Lower lobe of right lung (tissue), 2 donors: ENCODE measurements at regions not wholly inside any gene's neighbourhood (a gene's known extent, or its start where the extent isn't known, plus 50 kb on each side); places are given as distances from the start of the nearest gene placed in this dataset.

Source experiments
- ATAC-seq, 2 donors: fragments of 200-7000 bp; cut with Tn5 transposase; one replicate each; pipeline ENCODE4 v1.9.1; 2020 to 2022; ENCODE audit warnings: mild to moderate bottlenecking in 2 of 2, moderate library complexity in 2 of 2
- DNase-seq: peaks from one replicate; pipeline ENCODE4 v3.0.0-alpha.2; 2020
- H3K27ac ChIP-seq: fragments of 200-600 bp; one replicate; pipeline ENCODE4 v1.8.0; 2022
- H3K27me3 ChIP-seq: fragments of 200-600 bp; one replicate; pipeline ENCODE4 v1.8.0; 2022; ENCODE audit warnings: low read depth
- H3K36me3 ChIP-seq: fragments of 200-600 bp; one replicate; pipeline ENCODE4 v1.8.0; 2022; ENCODE audit warnings: mild to moderate bottlenecking
- H3K4me1 ChIP-seq: fragments of 200-600 bp; one replicate; pipeline ENCODE4 v1.8.0; 2022
- H3K4me3 ChIP-seq: fragments of 200-600 bp; one replicate; pipeline ENCODE4 v1.8.0; 2022; ENCODE audit warnings: mild to moderate bottlenecking
- H3K9me3 ChIP-seq: fragments of 200-600 bp; one replicate; pipeline ENCODE4 v1.8.0; 2022
- intact Hi-C: fragments of 100-400 bp; cut with DNase I; formaldehyde crosslinking; loops from one replicate; pipeline ENCODE4 v1.11.0; 2022
- TF ChIP-seq, protein P1 (sequence below): fragments of 200-600 bp; IDR thresholded peaks from one replicate; pipeline ENCODE4 v1.8.0; 2022; ENCODE audit warnings: antibody characterized with exemption, mild to moderate bottlenecking
- donor health status: DM: no; HTN: yes; CAD: no; lungs with severe emphysema.

- TF ChIP-seq, protein P1, sequence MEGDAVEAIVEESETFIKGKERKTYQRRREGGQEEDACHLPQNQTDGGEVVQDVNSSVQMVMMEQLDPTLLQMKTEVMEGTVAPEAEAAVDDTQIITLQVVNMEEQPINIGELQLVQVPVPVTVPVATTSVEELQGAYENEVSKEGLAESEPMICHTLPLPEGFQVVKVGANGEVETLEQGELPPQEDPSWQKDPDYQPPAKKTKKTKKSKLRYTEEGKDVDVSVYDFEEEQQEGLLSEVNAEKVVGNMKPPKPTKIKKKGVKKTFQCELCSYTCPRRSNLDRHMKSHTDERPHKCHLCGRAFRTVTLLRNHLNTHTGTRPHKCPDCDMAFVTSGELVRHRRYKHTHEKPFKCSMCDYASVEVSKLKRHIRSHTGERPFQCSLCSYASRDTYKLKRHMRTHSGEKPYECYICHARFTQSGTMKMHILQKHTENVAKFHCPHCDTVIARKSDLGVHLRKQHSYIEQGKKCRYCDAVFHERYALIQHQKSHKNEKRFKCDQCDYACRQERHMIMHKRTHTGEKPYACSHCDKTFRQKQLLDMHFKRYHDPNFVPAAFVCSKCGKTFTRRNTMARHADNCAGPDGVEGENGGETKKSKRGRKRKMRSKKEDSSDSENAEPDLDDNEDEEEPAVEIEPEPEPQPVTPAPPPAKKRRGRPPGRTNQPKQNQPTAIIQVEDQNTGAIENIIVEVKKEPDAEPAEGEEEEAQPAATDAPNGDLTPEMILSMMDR, result no peak
- Histone ChIP-seq H3K36me3 (no peaks in the 10 kb centered on the region), H3K4me3 (no peak overlapping the region), H3K4me1 (no peaks in the 10 kb centered on the region), H3K27ac (no peak overlapping the region), H3K9me3 (no peaks in the 10 kb centered on the region), H3K27me3 (no peaks in the 10 kb centered on the region)
- ATAC-seq (peak in 1 of 2 donors; percentile 22), DNase-seq (no peak)
- intact Hi-C loops, result no loop called here
Measured at GRCh38 chr17:77295241-77295853, 154.6 kb downstream of the SEC14L1 start.

DNA sequence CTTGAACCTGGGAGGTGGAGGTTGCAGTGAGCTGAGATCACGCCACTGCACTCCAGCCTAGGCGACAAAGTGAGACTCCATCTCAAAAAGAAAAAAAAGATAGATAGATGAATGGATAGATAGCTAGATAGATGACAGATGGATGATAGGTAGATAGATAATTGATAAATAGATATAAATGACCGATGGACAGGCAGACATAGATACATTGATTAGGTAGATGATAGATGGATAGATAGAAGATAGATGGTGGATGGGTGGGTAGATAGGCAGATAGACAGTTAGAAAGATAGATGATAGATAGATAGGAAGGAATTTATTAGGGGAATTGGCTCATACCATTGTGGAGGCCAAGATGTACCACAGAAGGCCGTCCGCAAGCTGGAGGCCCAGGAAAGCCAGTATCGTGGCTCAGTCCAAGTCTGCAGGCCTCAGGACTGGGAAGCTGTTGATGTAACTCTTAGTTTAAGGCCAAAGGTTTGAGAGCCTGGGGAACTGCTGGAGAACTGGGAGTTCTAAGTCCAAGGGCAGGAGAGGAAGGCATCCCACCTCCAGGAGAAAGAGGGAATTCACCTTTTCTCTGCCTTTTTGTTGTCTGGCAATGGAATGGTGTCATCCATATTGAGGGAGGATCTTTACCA, 156.1 kb downstream of the SEC14L1 start:
- H3K36me3 ChIP-seq, result no peaks in the 10 kb centered on the region
- ATAC-seq, result no peak
- intact Hi-C loops, result no loop called here

DNA sequence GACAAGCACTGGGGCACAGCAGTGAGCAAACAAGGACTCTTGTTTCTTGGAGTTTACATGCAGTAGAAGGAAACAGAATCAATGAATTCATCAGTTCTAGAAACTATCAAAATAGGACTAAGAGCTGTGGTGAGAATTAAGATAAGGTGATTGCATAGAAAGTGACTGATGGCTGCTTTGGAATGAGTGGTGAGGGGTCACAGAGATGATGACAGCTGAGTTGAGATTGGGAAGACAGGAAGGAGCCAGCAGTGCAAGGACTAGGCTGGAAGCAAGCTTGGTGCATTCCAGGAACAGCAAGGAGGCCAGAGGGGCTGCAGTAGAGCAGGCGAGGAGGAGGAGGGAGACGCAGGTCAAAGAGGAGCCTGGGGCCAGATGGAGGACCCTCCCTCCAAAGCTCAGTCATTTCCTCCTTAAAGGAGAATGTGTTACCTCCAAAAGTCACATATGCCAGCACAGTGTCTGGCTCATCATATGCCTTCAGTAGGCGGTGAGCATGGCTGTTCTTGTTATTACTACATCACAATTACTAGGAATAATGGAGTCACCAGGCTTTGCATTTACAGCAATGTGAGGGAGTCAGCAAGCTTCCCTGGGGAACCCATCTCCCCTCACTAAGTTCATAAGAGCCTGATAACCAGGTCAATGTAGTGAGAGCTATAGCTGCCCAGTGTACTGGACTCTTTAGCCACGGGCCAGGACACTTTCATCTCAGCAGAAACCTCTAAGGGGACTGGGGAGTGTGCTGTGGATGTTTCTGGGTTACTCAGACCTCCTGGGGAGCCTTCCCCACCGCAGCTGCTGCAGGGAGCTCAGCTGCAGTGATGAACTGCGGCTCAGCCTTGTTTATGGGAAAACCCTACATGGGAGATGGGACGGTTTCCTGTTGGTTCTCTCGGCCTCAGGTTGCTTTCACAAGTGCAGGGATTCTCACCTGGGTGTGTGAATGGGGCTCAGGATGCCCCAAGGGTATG, 157.2 kb downstream of the SEC14L1 start:
- ATAC-seq (no peak), DNase-seq (no peak)
- no peak overlapping the region for H3K4me3 ChIP-seq
- H3K36me3 ChIP-seq, result no peaks in the 10 kb centered on the region
- TF ChIP-seq, protein P1, result no peak
- H3K27ac ChIP-seq, result no peak overlapping the region
- no peaks in the 10 kb centered on the region for H3K27me3 ChIP-seq
- no peaks in the 10 kb centered on the region for H3K9me3 ChIP-seq
- H3K4me1 ChIP-seq, result no peaks in the 10 kb centered on the region
- intact Hi-C loops, result no loop called here

More for the DNA sequence above, 156.1 kb downstream of the SEC14L1 start:
- Histone ChIP-seq H3K4me1 (no peaks in the 10 kb centered on the region), H3K4me3 (no peak overlapping the region), H3K27me3 (no peaks in the 10 kb centered on the region), H3K9me3 (no peaks in the 10 kb centered on the region), H3K27ac (no peak overlapping the region)
- TF ChIP-seq, protein P1, result no peak
- no peak for DNase-seq

DNA sequence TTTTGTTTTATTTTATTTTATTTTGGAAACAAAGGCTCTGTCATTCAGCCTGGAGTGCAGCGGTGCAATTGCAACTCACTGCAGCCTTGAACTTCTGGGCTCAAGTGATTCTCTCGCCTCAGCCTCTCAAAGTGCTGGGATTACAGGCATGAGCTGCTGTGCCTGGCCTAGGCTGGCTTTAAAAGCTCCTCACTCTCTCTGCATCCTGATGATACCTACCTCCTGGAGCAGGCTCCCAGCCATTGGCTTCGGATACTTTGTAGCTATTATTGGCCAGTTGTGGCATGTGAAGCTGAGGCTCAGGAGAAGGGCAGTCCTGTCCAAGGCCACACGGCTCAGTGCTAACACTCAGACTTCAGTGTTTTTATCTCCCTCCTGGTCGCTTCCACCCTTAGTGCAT, 158.0 kb downstream of the SEC14L1 start:
- TF ChIP-seq, protein P1, result no peak
- Histone ChIP-seq H3K9me3 (no peaks in the 10 kb centered on the region), H3K36me3 (no peaks in the 10 kb centered on the region), H3K4me1 (no peaks in the 10 kb centered on the region), H3K27me3 (no peaks in the 10 kb centered on the region), H3K4me3 (no peak overlapping the region), H3K27ac (no peak overlapping the region)
- ATAC-seq, result no peak
- intact Hi-C loops, result no loop called here
- no peak for DNase-seq

- Histone ChIP-seq H3K27ac (no peak overlapping the region), H3K27me3 (no peaks in the 10 kb centered on the region), H3K4me3 (no peak overlapping the region), H3K4me1 (no peaks in the 10 kb centered on the region), H3K36me3 (no peaks in the 10 kb centered on the region), H3K9me3 (no peaks in the 10 kb centered on the region)
- DNase-seq, result no peak
- intact Hi-C loops, result no loop called here
- ATAC-seq, result no peak
- TF ChIP-seq, protein P1, result no peak
Measured at GRCh38 chr17:77299256-77300015, 158.7 kb downstream of the SEC14L1 start.
